Epidermal melanocyte (primary cell): ENCODE measurements at regions not wholly inside any gene's neighbourhood (a gene's known extent, or its start where the extent isn't known, plus 50 kb on each side); places are given as distances from the start of the nearest gene placed in this dataset.
"Not testable (repeated sequence)": the region's sequence is repeated elsewhere in the genome, so short reads cannot be mapped to it uniquely, and the experiment has no call there.

Experiments used
- DNase-seq: peaks from one replicate; pipeline ENCODE4 v3.0.0; 2011; ENCODE audit warnings: low spot score; ENCODE audit not compliant: insufficient read length

- DNase-seq, result no peak
Observed at GRCh38 chr17:33816842-33817617, 438.1 kb upstream of the CCL2 start.

- DNase-seq, result no peak
Observed at GRCh38 chr17:33819539-33819938, 435.5 kb upstream of the CCL2 start.

DNA sequence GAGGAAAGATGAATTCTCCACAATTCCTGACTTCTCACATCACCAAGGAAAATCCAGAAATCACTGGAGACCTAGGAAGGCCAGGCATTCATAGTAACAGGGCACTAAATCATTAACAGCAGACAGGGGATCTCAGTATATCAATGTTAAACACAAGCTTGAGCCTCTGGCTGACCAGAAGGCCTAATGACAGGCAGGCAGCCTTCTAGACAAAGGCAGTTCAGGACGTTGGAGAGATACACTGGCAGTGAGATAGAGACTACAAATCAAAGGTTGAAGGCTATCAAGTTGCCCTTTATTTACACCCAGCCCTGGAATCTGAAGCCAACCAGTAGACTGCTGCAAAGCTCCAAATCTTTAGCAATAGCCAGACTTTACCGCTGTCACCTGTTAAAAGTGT lies 422.8 kb upstream of the CCL2 start:
- no peak for DNase-seq

DNA sequence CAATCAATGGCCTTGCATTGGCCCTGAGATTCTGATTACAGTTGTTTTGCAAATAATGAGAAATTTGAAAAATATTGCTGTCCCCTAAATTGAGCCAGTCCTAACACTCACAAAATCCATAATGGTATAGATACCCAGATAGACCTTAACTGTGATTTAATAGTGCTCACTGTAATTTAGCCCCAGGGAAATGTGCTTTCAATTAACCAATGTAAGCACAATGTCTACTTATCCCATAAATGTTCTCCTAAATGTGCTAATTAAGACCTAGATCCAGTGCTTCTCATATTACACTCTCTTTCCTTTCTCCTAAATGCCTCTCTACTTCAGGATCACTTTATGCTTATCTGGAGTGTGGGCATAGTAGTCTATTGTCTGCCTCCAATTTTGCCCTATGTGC lies 417.8 kb upstream of the CCL2 start:
- DNase-seq, result no peak

GRCh38 chr17:33838281-33838680 lies 416.8 kb upstream of the CCL2 start:
- DNase-seq, result no peak

DNA sequence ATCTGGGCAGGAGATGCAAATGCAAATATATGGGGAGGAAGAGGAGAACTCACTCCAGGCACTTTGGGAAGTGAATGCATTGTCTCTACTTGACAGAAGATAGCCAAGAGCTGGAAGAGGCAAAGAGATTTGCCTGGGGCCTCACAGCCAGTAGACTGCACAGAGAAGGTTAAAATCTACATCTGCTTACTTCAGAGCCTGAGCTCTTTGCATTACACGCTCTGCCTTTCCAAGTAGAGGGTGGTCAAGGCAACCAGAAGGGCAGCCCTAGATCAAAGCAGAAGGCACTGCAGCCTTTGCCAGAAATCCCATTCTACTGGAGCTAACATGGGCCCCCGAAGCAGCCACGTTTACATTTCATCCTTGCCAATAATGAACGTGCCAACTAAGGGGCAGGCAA lies 407.2 kb upstream of the CCL2 start:
- DNase-seq, result no peak

DNA sequence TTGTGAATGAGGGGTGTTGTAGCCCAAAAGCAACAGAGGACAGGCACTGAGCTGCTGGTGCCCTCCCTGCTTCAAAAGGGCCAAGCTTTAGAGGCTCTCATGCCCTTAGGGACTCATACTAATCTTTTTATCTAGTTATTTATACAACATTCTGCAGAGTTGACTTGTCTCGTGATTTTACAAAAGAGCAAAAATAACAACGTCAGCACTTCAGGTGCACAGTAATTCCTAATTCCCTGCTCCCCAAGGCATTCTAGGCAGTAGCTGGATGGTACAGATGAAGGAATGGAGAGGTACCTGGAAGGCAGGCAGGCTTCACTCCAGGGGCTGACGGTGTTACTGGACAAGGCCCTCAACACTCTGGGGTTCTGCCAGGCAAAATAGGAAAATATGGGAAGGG lies 406.7 kb upstream of the CCL2 start:
- DNase-seq, result no peak

- DNase-seq, result no peak
Observed at GRCh38 chr17:33854596-33854995, 400.5 kb upstream of the CCL2 start.

DNA sequence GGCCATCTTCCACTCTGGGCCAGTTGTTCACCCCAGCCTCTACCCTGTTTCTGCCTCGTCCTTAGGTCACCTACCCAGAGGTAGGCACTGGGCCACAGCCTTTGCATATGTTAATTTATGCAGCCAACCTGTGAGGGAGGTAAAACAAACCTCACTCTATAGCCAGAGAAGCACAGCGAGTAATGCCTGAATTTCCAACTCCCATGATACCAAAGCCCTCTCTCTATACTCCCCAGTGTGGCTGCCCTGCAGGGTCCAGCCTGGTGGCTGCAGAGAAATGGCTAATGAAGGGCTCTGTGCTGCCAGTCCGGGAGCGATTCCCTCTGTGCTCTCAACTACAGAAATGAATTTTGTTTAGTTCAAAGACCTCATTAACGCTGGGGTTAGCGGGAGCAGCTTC lies 397.0 kb upstream of the CCL2 start:
- no peak for DNase-seq

DNA sequence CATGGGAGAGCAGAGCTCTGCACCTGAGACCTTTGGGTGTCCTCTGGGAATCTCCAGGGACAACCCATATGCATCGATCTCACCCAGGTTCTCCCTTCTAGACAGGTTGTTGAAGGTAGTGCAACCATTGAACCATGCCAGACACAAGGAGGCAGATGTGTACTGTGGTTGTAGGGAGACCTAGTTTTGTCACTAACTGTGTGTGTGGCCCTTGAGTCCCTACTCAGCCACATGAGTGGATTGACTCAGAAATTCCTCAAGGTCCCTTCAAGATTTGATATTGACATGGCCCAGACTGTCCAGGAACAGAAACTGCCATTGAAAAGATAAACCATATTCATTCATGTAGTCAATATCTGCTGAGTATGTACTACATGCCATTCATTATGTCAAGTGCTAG lies 396.4 kb upstream of the CCL2 start:
- DNase-seq, result no peak

GRCh38 chr17:33862772-33863602 lies 392.1 kb upstream of the CCL2 start:
- no peak for DNase-seq

GRCh38 chr17:33864758-33865229 lies 390.3 kb upstream of the CCL2 start:
- DNase-seq, result no peak

DNA sequence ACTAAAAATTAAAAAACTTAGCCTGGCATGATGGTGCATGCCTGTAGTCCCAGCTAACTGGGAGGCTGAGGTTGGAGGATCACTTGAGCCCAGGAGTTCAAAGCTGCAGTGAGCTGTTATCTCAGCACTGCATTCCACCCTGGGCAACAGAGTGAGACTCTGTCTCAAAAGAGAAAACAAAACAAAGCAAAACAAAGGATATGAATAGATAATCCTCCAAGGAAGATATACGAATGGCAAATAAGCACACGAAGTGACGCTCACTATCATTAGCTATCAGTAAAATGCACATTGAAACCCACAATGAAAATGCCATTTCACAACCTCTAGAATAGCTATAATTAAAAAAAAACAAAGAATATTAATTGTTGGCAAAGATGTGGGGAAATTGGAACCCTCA lies 386.2 kb upstream of the CCL2 start:
- no peak for DNase-seq

GRCh38 chr17:33870936-33871335 lies 384.1 kb upstream of the CCL2 start:
- no peak for DNase-seq

GRCh38 chr17:33871720-33872540 lies 383.2 kb upstream of the CCL2 start:
- no peak for DNase-seq

GRCh38 chr17:33873201-33873617 lies 381.9 kb upstream of the CCL2 start:
- no peak for DNase-seq

GRCh38 chr17:33874617-33875060 lies 380.4 kb upstream of the CCL2 start:
- DNase-seq, result no peak

DNA sequence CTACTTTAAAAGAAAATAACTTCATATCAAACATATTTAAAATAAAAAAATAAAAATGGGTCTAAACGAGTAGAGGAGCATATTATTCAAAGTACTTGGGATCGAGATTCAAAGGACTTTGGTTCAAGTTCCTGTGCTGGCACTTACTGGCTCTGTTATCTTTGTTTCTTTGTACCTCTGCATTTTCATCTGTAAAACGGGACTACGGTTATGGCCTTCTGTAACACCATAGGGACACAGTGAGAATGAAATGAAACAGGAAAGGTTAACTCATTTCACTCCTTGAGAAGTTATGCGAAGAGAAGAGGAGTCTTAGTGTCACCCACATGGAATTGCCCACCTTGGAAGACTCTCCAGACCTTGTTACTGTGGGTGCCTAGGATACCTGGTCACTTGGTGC lies 379.1 kb upstream of the CCL2 start:
- DNase-seq, result no peak

- not testable (repeated sequence) for DNase-seq
Observed at GRCh38 chr17:33882273-33882672, 372.8 kb upstream of the CCL2 start.

GRCh38 chr17:33882677-33883076 lies 372.4 kb upstream of the CCL2 start:
- not testable (repeated sequence) for DNase-seq

- DNase-seq, result no peak
Observed at GRCh38 chr17:33888455-33888854, 366.6 kb upstream of the CCL2 start.

- no peak for DNase-seq
Observed at GRCh38 chr17:33889040-33889439, 366.0 kb upstream of the CCL2 start.
